ENCODE measurements at regions not wholly inside any gene's neighbourhood (a gene's known extent, or its start where the extent isn't known, plus 50 kb on each side); places are given as distances from the start of the nearest gene placed in this dataset.

DNA sequence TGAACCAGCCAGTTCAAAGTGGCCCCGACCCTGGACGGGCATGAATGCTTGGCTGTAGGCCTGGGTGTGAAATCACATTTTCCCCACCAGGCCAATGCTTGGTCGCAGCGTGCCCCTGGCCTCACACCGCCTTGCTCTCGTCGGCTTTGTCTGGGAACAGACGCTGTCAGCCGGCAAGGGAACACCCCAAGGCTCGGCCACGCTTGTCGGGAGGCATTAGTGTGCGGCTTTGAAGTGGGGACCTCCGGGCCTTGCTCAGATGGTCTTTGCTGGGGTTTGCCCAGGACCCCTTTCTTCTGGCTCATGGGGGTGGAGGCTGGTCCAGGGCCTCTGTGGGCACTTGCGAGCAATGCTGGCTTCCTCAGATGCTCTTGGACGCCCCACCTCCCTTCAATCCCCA is 79.1 kb downstream of the INHBB start:
- no peak for DNase-seq (ENCODE audit: low read depth)

DNA sequence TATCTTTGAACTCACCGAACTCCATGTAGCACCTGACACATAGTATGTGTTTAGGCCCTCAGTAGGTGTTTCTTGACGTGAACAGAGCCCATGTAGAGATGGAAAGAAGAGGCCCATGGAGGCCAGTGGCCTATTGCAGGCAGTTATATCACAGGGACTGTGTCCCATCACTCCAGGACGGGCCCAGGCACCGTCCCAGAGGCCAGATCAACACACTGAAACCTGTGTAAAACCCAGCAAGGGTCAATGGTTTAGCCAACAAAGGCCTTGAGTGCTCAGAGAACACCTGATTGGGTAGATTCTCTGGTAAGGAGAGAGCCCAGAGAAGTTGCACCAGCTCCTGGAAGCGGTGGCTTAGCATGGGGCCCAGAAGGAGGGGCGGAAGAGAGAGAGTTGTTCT is 82.8 kb downstream of the INHBB start:
- no peak for DNase-seq (ENCODE audit: low read depth)

DNA sequence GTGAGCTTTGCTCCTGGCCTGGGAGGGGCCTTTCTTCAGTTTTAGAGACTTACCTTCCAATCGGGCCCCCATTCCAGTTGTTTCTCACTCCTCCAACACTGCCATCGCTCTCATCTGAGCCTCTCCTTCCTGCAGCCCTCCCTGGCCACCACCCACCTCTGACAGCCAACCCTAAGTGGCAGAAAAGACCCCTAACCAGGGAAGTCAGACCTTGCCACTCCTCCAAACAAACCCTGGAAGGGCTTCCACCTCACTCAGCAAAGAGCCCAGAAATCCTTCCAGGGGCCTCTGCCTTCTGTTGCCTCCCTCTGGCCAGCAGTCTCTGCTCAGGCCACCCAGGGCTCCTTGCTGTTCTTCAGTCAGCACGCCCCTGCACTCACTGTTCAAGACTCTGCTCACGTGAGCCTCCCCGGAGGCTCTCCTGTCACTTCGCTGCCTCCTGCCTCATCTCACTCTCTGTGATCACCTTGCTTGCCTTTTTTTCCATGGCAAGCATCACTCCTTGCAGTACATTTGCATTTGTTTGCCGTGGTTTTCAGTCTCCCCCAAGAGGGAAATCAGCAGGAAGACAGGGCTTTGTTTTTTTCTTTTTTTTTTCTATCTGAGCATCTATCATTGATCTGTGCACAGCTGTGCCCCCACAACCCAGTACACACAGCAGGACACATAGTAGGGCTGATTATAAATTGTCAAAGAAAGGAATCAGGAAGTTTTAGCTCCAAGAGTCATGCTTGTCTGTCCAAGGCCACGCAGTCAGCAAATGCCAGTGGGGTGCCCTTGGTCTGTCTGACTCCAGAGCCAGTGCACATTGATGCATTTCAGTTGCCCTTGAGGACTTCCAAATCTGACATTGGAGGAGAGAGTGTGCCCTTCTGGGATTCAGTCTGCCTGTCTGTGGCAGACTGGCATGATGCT is 83.9 kb downstream of the INHBB start:
- DNase-seq (ENCODE audit: low read depth) = no peak

- DNase-seq (ENCODE audit: low read depth) = no peak
Measured at GRCh38 chr2:120430501-120430830, 84.5 kb downstream of the INHBB start.

DNA sequence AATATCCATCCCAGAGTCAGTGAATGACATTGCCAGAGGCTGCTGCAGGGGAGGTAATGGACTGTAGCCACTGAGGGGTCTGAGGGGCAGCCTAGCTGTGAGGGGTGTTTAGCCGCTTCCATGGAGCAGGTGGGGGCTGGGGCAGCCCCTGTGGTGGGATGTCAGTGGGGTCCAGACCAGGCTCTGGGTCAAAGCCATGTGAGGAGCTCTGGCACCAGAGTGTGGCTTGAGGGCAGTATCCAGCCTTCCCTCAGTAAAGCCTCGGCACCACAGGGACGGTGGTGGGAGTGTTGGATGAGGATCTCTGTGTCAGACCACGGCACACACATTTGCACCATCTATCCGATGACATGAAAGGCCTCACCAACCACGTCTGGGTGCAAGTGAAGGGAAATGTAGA is 85.0 kb downstream of the INHBB start:
- DNase-seq (ENCODE audit: low read depth) = no peak

GRCh38 chr2:120431386-120432292 is 85.7 kb downstream of the INHBB start:
- DNase-seq (ENCODE audit: low read depth) = no peak

DNA sequence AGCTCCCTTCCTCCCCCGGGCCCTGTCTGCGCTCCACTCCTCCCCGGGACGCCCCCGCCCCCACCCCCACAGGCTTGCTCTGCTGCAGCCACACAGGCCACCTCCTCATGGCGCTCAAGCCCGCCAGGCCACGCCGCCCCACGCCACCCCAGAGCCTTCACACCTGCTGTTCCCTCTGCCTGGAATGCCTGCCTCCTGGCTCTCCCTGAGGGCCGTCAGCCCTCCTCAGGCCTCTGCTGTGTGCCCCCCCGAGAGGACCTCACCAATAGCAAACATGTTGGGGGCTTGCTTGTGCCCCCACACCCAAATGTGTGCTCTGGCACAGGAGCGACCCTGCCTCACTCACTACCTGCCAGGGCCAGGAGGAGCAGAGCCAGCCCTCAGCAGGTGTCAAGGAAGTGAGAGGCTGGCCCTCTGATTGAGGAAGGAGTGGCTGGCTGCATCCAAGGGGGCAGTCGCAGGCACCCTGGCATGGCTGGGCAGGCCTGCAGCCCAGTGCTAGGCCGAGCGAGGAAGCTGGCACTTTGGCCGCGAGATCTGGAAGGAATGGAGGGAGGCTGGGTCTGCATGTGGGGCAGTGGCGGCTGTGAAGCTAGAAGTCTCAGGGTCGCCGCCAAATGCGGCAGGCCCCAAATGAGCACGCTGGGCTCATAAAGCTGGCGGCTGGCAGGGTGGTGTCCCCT is 86.5 kb downstream of the INHBB start:
- no peak for DNase-seq (ENCODE audit: low read depth)

GRCh38 chr2:120432976-120433815 is 87.3 kb downstream of the INHBB start:
- no peak for DNase-seq (ENCODE audit: low read depth)

GRCh38 chr2:120433816-120434290 is 87.9 kb downstream of the INHBB start:
- DNase-seq (ENCODE audit: low read depth) = no peak

GRCh38 chr2:120434492-120435308 is 88.8 kb downstream of the INHBB start:
- DNase-seq (ENCODE audit: low read depth) = no peak

DNA sequence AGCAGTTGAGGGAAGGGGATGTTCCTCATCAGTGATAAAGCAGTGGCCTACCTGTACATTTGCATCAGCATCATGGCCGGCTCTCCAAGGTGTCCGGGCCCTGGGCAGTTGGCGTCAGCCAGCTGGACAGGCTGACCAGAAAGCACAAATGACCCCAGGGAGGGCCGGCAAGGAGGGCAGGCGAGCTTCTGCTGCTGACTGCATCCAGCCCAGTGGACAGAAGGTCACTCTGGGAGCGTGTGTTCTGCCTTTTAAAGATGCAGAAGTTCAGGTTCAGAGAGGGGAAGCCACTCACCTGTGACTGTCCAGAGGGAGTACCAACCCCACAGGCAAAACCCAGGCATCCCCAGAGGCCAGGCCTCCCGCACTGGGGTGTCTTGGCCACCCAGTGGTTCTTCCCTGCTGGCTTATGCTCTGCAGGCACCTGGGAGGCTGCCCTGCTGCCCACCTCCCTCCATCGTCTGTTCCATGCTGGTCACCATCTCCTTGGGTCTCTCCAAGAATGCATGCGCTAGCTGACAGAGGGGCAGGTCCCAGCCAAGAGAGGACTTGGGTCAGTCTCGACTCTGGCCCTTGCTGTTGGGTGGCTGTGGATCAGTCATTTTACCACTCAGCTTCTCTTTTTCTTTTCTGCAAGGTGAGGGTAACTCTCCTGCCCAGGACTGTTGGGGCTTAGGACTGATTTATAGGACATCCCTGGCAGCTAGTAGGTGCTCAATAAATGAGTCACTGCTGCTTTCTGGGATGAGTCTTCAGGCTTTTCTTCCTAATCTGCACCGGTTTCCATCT is 89.9 kb downstream of the INHBB start:
- no peak for DNase-seq (ENCODE audit: low read depth)

DNA sequence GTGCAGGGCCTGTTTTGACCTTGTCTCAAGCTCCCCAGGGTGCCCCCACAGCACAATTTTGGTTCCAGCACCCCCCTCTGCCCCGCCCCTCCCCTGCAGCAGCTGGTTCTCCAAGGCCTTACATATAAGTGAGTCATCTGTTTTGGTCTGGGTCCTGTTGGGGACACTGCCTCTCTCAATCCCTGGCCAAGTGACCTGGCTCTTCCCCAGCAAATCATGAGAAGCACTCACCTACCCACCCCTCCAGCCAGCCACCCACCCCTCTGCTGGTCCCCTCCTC is 90.5 kb downstream of the INHBB start:
- DNase-seq (ENCODE audit: low read depth) = no peak

GRCh38 chr2:120436885-120437603 is 91.1 kb downstream of the INHBB start:
- no peak for DNase-seq (ENCODE audit: low read depth)

DNA sequence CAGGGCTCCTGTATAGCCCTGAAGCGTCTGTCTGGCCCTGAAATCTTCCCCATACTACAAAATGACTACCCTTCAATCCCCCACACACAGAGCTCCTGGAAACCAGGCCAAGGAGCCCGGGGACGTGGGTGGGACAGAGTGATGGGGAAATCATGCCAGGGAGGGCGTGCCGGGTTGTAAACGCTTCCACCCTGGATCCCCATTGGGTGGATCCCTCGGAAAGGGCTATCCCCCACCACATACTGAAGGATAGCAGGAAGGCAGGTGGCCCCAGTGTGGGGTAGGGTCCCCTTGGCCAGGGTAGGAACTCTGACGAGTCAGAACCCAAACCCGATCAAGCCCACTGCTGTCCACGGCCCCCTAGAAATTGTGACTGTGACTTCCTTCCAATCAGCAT is 91.7 kb downstream of the INHBB start:
- DNase-seq (ENCODE audit: low read depth) = no peak

GRCh38 chr2:120438301-120439066 is 92.5 kb downstream of the INHBB start:
- DNase-seq (ENCODE audit: low read depth) = no peak

- no peak for DNase-seq (ENCODE audit: low read depth)
Measured at GRCh38 chr2:120439067-120439368, 93.1 kb downstream of the INHBB start.

GRCh38 chr2:120439637-120440384 is 93.9 kb downstream of the INHBB start:
- DNase-seq (ENCODE audit: low read depth) = no peak

Data from stimulated activated CD8-positive, alpha-beta memory T cell treated with anti-CD3 and anti-CD28 coated beads, Interleukin-7, amount 100 ng/mL, for 24 hours (primary cell).